HEK293T (cell line): ENCODE measurements at regions not wholly inside any gene's neighbourhood (a gene's known extent, or its start where the extent isn't known, plus 50 kb on each side); places are given as distances from the start of the nearest gene placed in this dataset.

ENCODE experiments used
- BHLHE40 ChIP-seq: fragments of 450-650 bp; IDR thresholded peaks from 2 replicates; pipeline ENCODE4 v1.6.1; 2016; ENCODE audit warnings: mild to moderate bottlenecking, moderate library complexity, borderline replicate concordance
- FOXA1 ChIP-seq: fragments of 450-650 bp; IDR thresholded peaks from 2 replicates; pipeline ENCODE4 v1.6.1; 2016; ENCODE audit warnings: mild to moderate bottlenecking
- SUZ12 ChIP-seq: fragments of 450-650 bp; IDR thresholded peaks from 2 replicates; pipeline ENCODE4 v1.6.1; 2016; ENCODE audit warnings: mild to moderate bottlenecking

GRCh38 chr7:130949550-130949949 lies 215.5 kb upstream of the KLF14 start:
- TF ChIP-seq SUZ12 = no peak
- no peak for TF ChIP-seq FOXA1
- TF ChIP-seq BHLHE40 = no peak
